ENCODE measurements at regions not wholly inside any gene's neighbourhood (a gene's known extent, or its start where the extent isn't known, plus 50 kb on each side); places are given as distances from the start of the nearest gene placed in this dataset.
A peak's percentile ranks its signal among the peaks of the same experiment; 100 is the strongest.

DNA sequence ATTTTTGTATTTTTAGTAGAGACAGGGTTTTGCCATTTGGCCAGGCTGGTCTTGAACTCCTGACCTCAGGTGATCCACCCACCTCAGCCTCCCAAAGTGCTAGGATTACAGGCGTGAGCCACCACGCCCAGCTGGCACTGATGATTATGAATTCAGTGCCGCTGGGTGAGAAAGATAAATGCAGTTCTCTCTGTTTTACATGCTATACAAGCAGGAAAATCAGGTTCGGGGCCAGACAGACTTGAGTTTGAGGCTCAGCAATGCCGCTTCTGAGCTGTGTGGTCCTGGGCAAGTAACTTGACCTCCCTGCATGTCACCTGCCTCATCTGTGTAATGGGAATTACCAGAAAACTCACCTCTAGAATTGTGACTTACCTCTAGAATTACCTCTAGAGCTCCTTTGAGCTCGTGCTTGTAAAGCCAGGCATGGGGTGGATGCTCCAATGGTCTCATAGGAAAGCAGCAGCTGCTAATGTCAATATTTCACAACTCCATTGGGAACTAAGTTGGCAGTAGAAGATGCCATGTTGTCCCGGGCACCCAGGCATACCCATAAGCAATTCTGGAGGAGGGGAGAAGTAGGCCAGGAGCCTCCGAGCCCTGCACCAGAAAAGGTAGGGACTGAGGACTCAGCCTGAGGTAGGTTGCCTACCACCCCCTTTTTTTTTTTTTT is 119.8 kb upstream of the SLC25A33 start:
- Histone ChIP-seq H3K36me3 (no peaks in the 10 kb centered on the region), H3K9me3 (no peaks in the 10 kb centered on the region), H3K27ac (peak overlapping the region in 2 of 4 donors; percentile 55 to 58), H3K4me1 (peaks cover 3 to 40% (median 12%) of the 10 kb centered on the region in 3 donors), H3K4me3 (no peak overlapping the region), H3K27me3 (no peaks in the 10 kb centered on the region)
- WGBS, 2 donors, result 71% methylated on average over 4 of the region's 8 CpGs
- intact Hi-C loops (cut with DNase I), result no loop called here
- TF ChIP-seq, protein P1, sequence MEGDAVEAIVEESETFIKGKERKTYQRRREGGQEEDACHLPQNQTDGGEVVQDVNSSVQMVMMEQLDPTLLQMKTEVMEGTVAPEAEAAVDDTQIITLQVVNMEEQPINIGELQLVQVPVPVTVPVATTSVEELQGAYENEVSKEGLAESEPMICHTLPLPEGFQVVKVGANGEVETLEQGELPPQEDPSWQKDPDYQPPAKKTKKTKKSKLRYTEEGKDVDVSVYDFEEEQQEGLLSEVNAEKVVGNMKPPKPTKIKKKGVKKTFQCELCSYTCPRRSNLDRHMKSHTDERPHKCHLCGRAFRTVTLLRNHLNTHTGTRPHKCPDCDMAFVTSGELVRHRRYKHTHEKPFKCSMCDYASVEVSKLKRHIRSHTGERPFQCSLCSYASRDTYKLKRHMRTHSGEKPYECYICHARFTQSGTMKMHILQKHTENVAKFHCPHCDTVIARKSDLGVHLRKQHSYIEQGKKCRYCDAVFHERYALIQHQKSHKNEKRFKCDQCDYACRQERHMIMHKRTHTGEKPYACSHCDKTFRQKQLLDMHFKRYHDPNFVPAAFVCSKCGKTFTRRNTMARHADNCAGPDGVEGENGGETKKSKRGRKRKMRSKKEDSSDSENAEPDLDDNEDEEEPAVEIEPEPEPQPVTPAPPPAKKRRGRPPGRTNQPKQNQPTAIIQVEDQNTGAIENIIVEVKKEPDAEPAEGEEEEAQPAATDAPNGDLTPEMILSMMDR (IDR thresholded peaks at IDR 0.05), result no peak
- TF ChIP-seq POLR2A (IDR thresholded peaks at IDR 0.05), result no peak
- DNase-seq, result no peak

DNA sequence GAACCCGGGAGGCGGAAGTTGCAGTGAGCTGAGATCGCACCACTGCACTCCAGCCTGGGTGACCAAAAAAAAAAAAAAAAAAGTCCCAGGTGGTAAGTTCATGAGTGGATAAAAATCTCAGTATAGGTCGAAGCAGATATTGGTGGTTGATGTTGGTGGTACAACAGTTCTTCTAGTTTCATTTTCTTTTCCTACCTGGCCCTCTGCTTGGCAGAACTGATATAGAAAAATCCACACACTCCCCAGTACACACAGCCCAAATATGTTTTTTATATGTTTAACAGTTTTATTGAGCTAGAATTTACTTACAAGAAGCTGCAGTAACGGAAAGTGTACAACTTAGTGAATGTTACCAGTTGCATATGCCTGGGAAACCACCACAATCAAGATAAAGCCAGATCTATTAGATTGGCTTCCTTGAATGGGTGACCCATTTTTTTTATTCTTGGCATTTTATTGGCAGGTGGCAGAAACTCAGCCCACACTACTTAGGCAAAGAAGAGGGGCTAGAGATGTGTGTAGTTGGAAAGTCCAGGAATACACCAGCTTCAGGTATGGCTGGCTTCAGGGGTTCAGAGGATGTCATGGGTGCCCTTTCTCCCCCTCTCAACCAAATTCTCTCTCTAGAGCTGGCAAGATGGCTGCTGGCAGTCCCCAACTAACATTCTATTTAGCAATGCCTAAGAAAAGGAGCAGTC is 118.3 kb upstream of the SLC25A33 start:
- H3K4me3 ChIP-seq, result no peak overlapping the region
- H3K9me3 ChIP-seq, result no peaks in the 10 kb centered on the region
- no peak overlapping the region for H3K27ac ChIP-seq
- intact Hi-C loops (cut with DNase I), result no loop called here
- WGBS, 2 donors, result 81 to 84% methylated on average over 5 of the region's 5 CpGs
- H3K27me3 ChIP-seq, result no peaks in the 10 kb centered on the region
- no peak for DNase-seq
- TF ChIP-seq, protein P1 (IDR thresholded peaks at IDR 0.05), result no peak
- no peak for TF ChIP-seq POLR2A (IDR thresholded peaks at IDR 0.05)
- H3K36me3 ChIP-seq, result no peaks in the 10 kb centered on the region
- H3K4me1 ChIP-seq, result peaks cover 3 to 41% (median 6%) of the 10 kb centered on the region in 3 donors

DNA sequence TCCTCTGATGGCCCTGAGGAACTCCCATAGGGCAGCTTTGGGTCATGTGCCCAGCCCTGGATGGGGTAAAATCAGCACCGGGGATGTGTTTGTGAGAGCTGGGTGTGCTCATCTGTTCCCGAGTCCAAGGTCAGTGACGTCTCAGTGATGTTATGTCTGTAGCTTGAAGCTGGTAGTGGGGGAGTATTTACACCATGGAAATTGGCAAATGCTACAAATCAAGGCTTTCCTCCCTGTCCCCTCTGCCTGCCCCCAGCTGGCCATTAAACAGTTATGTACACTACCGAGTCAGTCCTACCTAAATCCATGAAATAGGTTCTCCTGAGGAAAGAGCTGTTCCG is 117.8 kb upstream of the SLC25A33 start:
- H3K9me3 ChIP-seq, result no peaks in the 10 kb centered on the region
- no peak overlapping the region for H3K27ac ChIP-seq
- no peak overlapping the region for H3K4me3 ChIP-seq
- peaks cover 3 to 45% (median 6%) of the 10 kb centered on the region in 3 donors for H3K4me1 ChIP-seq
- TF ChIP-seq POLR2A (IDR thresholded peaks at IDR 0.05), result no peak
- TF ChIP-seq, protein P1 (IDR thresholded peaks at IDR 0.05), result no peak
- intact Hi-C loops (cut with DNase I), result no loop called here
- no peak for DNase-seq
- 67 to 69% methylated on average over 2 to 4 of the region's 5 CpGs for WGBS, 2 donors
- no peaks in the 10 kb centered on the region for H3K27me3 ChIP-seq
- no peaks in the 10 kb centered on the region for H3K36me3 ChIP-seq

DNA sequence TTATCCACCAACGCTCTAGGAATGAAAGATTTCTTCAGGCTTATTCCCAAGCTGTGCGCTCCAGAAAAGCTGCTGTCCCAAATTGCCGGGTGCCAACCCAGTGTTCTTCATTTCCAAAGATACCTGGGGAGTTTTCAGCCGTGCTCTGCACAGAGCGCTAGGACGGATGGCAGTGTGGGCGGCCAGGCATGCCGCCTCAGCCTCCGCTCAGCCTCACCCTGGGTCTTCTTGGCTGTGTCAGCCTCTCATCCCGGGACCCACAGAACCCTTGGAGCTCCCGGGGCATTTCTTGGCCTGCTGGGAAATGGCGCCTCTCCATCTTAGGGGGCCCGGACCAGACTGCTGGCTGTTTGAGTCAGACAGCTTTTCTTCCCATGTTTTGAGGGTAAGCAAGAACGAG is 116.9 kb upstream of the SLC25A33 start:
- Histone ChIP-seq H3K36me3 (no peaks in the 10 kb centered on the region), H3K4me3 (no peak overlapping the region), H3K4me1 (peaks cover 3 to 45% (median 6%) of the 10 kb centered on the region in 3 donors), H3K27ac (no peak overlapping the region), H3K27me3 (no peaks in the 10 kb centered on the region), H3K9me3 (no peaks in the 10 kb centered on the region)
- TF ChIP-seq, protein P1 (IDR thresholded peaks at IDR 0.05), result no peak
- no peak for TF ChIP-seq POLR2A (IDR thresholded peaks at IDR 0.05)
- WGBS, 2 donors, result 60 to 92% methylated on average over 1 to 10 of the region's 14 CpGs
- DNase-seq, result no peak
- intact Hi-C loops (cut with DNase I), result no loop called here

DNA sequence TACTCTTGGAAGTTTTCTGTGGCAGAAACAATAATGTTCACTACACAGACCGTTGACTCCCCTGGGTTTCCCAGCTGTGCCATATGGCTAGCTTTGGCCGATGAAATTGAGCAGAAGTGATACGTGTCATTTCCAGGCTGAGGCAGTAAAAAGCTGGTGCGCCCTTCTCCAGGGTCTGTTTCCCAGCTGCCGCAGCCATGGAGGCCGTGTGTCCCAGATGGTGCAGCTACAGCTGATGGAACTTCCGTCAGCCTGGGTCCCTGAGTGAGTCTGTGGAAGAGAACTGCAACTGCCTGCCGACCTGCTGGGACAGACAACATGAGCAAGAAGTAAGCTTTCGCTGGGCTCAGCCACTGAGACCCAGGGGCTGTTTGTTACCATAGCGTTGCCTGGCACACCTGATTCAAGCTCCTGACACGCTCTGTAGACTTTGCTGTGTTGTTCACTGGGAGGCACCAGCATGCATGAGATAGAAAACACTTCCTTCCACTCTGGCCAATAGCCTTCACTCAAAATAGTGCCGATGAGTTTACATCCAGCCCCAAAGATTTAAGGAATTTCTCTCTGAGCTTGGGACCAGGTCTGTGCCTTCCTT is 116.3 kb upstream of the SLC25A33 start:
- Histone ChIP-seq H3K4me3 (no peak overlapping the region), H3K36me3 (no peaks in the 10 kb centered on the region), H3K4me1 (peaks cover under 1 to 47% (median 7%) of the 10 kb centered on the region in 3 donors), H3K27ac (no peak overlapping the region), H3K9me3 (no peaks in the 10 kb centered on the region), H3K27me3 (no peaks in the 10 kb centered on the region)
- 73 to 75% methylated on average over 6 to 7 of the region's 12 CpGs for WGBS, 2 donors
- intact Hi-C loops (cut with DNase I), result no loop called here
- DNase-seq, result no peak
- TF ChIP-seq, protein P1 (IDR thresholded peaks at IDR 0.05), result no peak
- no peak for TF ChIP-seq POLR2A (IDR thresholded peaks at IDR 0.05)
